ENCODE measurements at regions not wholly inside any gene's neighbourhood (a gene's known extent, or its start where the extent isn't known, plus 50 kb on each side); places are given as distances from the start of the nearest gene placed in this dataset.
"Not testable (repeated sequence)": the region's sequence is repeated elsewhere in the genome, so short reads cannot be mapped to it uniquely, and the experiment has no call there.

- Mint-ChIP-seq H3K36me3 (ENCODE audit: insufficient read depth, unreplicated experiment) (no peaks in the 10 kb centered on the region), H3K27me3 (ENCODE audit: unreplicated experiment) (peaks cover 30% of the 10 kb centered on the region), H3K4me3 (ENCODE audit: low read depth, unreplicated experiment) (no peak overlapping the region), H3K4me1 (ENCODE audit: low read depth, unreplicated experiment) (no peaks in the 10 kb centered on the region), H3K27ac (ENCODE audit: unreplicated experiment) (no peak overlapping the region), H3K9me3 (ENCODE audit: low read depth, unreplicated experiment) (no peaks in the 10 kb centered on the region)
- CTCF ChIA-PET: interaction anchor here (1.4 kb wide), 1 partner anchor 707 kb away, joined by 3 read pairs; no protein-coding TSS in a partner anchor
- TF ChIP-seq CTCF (IDR thresholded peaks at IDR 0.05; ENCODE audit: unreplicated experiment): no peak
- intact Hi-C loops (cut with micrococcal nuclease; ENCODE audit: unreplicated experiment): loop anchor here (1.0 to 2.0 kb wide), 2 partner anchors 215 to 674 kb away; partner anchors contain the start of gene ACKR3
- BruUV-seq (replicated peaks): no TSS peak
- DNase-seq: no peak
Measured at GRCh38 chr2:236353594-236353942, 89.4 kb upstream of the ASB18 start.

GRCh38 chr2:236354056-236354940 is 90.1 kb upstream of the ASB18 start:
- H3K36me3 Mint-ChIP-seq (ENCODE audit: insufficient read depth, unreplicated experiment): no peaks in the 10 kb centered on the region
- no peaks in the 10 kb centered on the region for H3K4me1 Mint-ChIP-seq (ENCODE audit: low read depth, unreplicated experiment)
- intact Hi-C loops (cut with micrococcal nuclease; ENCODE audit: unreplicated experiment): no loop called here
- CTCF ChIA-PET: interaction anchor here (1.4 kb wide), 1 partner anchor 707 kb away, joined by 3 read pairs; no protein-coding TSS in a partner anchor
- DNase-seq: no peak
- H3K27me3 Mint-ChIP-seq (ENCODE audit: unreplicated experiment): peaks cover 22% of the 10 kb centered on the region
- no peak overlapping the region for H3K27ac Mint-ChIP-seq (ENCODE audit: unreplicated experiment)
- no peaks in the 10 kb centered on the region for H3K9me3 Mint-ChIP-seq (ENCODE audit: low read depth, unreplicated experiment)
- TF ChIP-seq CTCF (IDR thresholded peaks at IDR 0.05; ENCODE audit: unreplicated experiment): no peak
- no peak overlapping the region for H3K4me3 Mint-ChIP-seq (ENCODE audit: low read depth, unreplicated experiment)
- BruUV-seq (replicated peaks): no TSS peak

GRCh38 chr2:236354973-236355595 is 90.9 kb upstream of the ASB18 start:
- Mint-ChIP-seq H3K27me3 (ENCODE audit: unreplicated experiment) (peaks cover 17% of the 10 kb centered on the region), H3K4me3 (ENCODE audit: low read depth, unreplicated experiment) (no peak overlapping the region), H3K4me1 (ENCODE audit: low read depth, unreplicated experiment) (no peaks in the 10 kb centered on the region), H3K27ac (ENCODE audit: unreplicated experiment) (no peak overlapping the region), H3K36me3 (ENCODE audit: insufficient read depth, unreplicated experiment) (no peaks in the 10 kb centered on the region), H3K9me3 (ENCODE audit: low read depth, unreplicated experiment) (no peaks in the 10 kb centered on the region)
- BruUV-seq (replicated peaks): no TSS peak
- no peak for TF ChIP-seq CTCF (IDR thresholded peaks at IDR 0.05; ENCODE audit: unreplicated experiment)
- no peak for DNase-seq
- CTCF ChIA-PET: no interaction called here
- intact Hi-C loops (cut with micrococcal nuclease; ENCODE audit: unreplicated experiment): no loop called here

DNA sequence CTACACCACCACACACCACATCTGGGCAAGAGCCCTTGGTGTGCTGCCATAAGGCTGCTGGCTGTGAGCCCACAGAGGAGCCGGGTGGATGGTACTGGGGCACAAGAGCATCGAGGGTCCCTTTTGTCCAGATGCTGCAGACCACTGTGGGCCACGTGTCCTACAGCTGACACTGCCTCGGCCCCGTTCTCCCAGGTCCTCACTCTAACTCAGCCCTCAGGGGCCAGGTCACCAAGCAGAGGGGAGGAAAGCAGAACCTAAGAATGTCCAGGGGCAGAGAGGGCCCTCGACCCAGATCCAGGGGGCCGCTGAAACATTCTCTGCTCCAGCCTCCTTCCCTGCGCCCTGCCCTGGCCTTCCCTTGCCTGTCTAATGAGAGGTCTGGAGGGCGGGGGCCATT is 91.7 kb upstream of the ASB18 start:
- no peaks in the 10 kb centered on the region for H3K4me1 Mint-ChIP-seq (ENCODE audit: low read depth, unreplicated experiment)
- H3K9me3 Mint-ChIP-seq (ENCODE audit: low read depth, unreplicated experiment): no peaks in the 10 kb centered on the region
- CTCF ChIA-PET: interaction anchor here (0.7 kb wide), 1 partner anchor 14 kb away, joined by 3 read pairs; no protein-coding TSS in a partner anchor
- no peak for TF ChIP-seq CTCF (IDR thresholded peaks at IDR 0.05; ENCODE audit: unreplicated experiment)
- no peak overlapping the region for H3K27ac Mint-ChIP-seq (ENCODE audit: unreplicated experiment)
- H3K27me3 Mint-ChIP-seq (ENCODE audit: unreplicated experiment): peaks cover 22% of the 10 kb centered on the region
- no peak for DNase-seq
- no TSS peak for BruUV-seq (replicated peaks)
- no peak overlapping the region for H3K4me3 Mint-ChIP-seq (ENCODE audit: low read depth, unreplicated experiment)
- H3K36me3 Mint-ChIP-seq (ENCODE audit: insufficient read depth, unreplicated experiment): no peaks in the 10 kb centered on the region
- intact Hi-C loops (cut with micrococcal nuclease; ENCODE audit: unreplicated experiment): no loop called here

DNA sequence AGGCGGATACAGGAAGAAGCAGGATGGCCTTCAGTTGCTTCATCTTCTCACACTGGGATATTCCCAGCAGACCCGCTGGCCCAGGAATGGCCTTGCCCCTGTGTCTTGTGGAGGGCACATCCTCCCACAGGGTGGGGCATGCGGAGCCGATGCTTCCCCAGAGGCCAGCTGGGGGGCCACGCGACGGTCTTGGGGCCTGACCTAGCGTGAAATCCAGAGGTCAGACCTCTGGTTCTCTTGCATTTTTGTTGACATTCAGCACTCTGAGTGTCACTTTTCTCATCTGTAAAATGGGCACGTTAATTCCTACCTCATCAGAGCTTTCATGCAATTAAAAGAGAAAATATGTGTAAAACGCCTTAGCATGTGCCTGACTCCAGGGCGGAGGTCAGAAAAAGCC is 92.1 kb upstream of the ASB18 start:
- H3K36me3 Mint-ChIP-seq (ENCODE audit: insufficient read depth, unreplicated experiment); H3K4me1 Mint-ChIP-seq (ENCODE audit: low read depth, unreplicated experiment); DNase-seq; H3K27ac Mint-ChIP-seq (ENCODE audit: unreplicated experiment); BruUV-seq (replicated peaks); CTCF ChIA-PET; intact Hi-C loops (cut with micrococcal nuclease; ENCODE audit: unreplicated experiment); H3K4me3 Mint-ChIP-seq (ENCODE audit: low read depth, unreplicated experiment); H3K9me3 Mint-ChIP-seq (ENCODE audit: low read depth, unreplicated experiment): not testable (repeated sequence)
- H3K27me3 Mint-ChIP-seq (ENCODE audit: unreplicated experiment): peaks cover 22% of the 10 kb centered on the region

DNA sequence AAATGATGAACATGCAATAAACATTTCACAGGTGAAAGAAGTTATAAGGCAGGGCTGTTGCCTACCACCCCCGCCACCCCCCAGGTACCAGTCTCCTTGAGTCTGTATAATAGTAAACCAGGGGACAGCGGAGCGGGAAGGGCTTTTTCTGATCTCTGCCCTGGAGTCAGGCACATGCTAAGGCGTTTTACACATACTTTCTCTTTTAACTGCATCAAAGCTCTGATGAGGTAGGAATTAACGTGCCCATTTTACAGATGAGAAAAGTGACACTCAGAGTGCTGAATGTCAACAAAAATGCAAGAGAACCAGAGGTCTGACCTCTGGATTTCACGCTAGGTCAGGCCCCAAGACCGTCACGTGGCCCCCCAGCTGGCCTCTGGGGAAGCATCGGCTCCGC is 94.3 kb upstream of the ASB18 start:
- not testable (repeated sequence) for H3K27ac Mint-ChIP-seq (ENCODE audit: unreplicated experiment); H3K4me3 Mint-ChIP-seq (ENCODE audit: low read depth, unreplicated experiment)

More for the DNA sequence above, 94.3 kb upstream of the ASB18 start:
- BruUV-seq (replicated peaks); H3K4me1 Mint-ChIP-seq (ENCODE audit: low read depth, unreplicated experiment); H3K36me3 Mint-ChIP-seq (ENCODE audit: insufficient read depth, unreplicated experiment); intact Hi-C loops (cut with micrococcal nuclease; ENCODE audit: unreplicated experiment); DNase-seq; H3K9me3 Mint-ChIP-seq (ENCODE audit: low read depth, unreplicated experiment); CTCF ChIA-PET: not testable (repeated sequence)
- H3K27me3 Mint-ChIP-seq (ENCODE audit: unreplicated experiment): peaks cover 32% of the 10 kb centered on the region

Measured in Calu3 (cell line).